ENCODE measurements at regions not wholly inside any gene's neighbourhood (a gene's known extent, or its start where the extent isn't known, plus 50 kb on each side); places are given as distances from the start of the nearest gene placed in this dataset.

DNA sequence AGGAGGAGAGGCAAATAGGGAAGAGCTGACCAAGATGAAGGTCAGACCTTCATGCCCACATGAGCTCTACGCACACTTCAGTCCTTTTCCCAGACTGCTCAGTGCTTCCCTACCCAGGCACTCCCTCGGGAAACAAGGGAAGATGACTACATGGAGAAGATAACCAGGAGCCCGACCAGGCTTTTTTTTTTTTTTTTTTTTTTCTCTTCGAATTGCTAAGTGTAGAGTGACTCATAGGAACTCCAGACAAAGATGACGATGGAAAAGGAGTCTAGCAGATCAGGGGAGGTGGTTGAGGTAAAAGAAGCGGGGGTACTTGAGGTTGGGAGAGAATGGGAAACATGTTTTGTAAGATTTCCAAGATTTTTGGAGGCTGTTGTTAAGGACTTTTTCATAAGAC, 526.1 kb downstream of the BNC2 start:
- TF ChIP-seq L3MBTL2 (conservative IDR thresholded peaks at IDR 0.05) (no peak), SP1 (IDR thresholded peaks at IDR 0.05) (no peak), ELF4 (IDR thresholded peaks at IDR 0.05) (no peak), NFRKB (IDR thresholded peaks at IDR 0.05) (no peak), SUZ12 (IDR thresholded peaks at IDR 0.05) (no peak), FOXM1 (IDR thresholded peaks at IDR 0.05; ENCODE audit: borderline replicate concordance) (no peak), FOXA1 (IDR thresholded peaks at IDR 0.05) (no peak), ARNT (IDR thresholded peaks at IDR 0.05) (no peak)
- TF ChIP-seq, protein P1, sequence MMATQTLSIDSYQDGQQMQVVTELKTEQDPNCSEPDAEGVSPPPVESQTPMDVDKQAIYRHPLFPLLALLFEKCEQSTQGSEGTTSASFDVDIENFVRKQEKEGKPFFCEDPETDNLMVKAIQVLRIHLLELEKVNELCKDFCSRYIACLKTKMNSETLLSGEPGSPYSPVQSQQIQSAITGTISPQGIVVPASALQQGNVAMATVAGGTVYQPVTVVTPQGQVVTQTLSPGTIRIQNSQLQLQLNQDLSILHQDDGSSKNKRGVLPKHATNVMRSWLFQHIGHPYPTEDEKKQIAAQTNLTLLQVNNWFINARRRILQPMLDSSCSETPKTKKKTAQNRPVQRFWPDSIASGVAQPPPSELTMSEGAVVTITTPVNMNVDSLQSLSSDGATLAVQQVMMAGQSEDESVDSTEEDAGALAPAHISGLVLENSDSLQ (IDR thresholded peaks at IDR 0.05), result no peak
